GM21825 (cell line): ENCODE measurements at regions not wholly inside any gene's neighbourhood (a gene's known extent, or its start where the extent isn't known, plus 50 kb on each side); places are given as distances from the start of the nearest gene placed in this dataset.
A peak's percentile ranks its signal among the peaks of the same experiment; 100 is the strongest.
"Not testable (repeated sequence)": the region's sequence is repeated elsewhere in the genome, so short reads cannot be mapped to it uniquely, and the experiment has no call there.

Source experiments
- ATAC-seq: cut with Tn5 transposase; IDR thresholded peaks from one replicate; pipeline ENCODE4 v1.9.1; 2021; ENCODE audit warnings: mild to moderate bottlenecking, moderate library complexity; ENCODE audit not compliant: unreplicated experiment

DNA sequence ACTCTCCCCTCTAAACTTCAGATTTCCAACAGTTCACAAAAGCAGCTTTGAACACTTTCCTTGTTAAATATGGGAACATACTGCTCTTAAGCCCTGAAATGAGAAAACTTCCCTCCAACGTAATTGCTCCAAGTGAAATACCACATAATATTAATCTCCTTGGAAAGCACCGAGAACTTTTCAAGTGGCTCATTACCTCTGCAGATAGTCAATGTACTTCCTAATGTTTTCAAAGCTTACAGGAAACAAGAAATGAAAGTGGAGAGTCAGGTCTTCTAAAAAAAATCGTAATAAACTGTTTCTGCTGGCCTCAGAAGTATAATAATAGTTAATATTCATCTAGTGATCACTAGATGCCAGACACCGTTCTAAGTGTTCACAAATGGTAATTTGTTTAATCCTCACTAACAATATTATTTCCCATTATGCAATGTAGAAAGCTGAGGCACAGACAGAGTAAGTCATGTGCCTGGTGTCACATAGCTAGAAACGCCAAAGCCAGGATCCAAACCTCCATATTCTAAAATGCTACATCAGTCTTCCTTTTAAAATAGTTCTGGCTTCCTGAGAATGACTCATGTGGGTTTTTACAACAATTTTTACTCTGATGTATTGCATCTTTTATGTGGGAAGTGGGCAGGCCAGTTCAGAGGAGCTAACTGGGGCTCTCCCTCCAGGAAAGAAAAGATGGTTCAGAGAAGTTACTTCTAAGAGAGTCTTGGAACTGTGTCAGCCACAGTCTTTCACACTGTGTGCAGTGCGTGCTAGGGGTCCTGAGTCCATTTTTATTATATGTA, 177.2 kb downstream of the PLPPR4 start:
- no peak for ATAC-seq

GRCh38 chr1:99444211-99444927, 180.1 kb downstream of the PLPPR4 start:
- ATAC-seq = not testable (repeated sequence)

DNA sequence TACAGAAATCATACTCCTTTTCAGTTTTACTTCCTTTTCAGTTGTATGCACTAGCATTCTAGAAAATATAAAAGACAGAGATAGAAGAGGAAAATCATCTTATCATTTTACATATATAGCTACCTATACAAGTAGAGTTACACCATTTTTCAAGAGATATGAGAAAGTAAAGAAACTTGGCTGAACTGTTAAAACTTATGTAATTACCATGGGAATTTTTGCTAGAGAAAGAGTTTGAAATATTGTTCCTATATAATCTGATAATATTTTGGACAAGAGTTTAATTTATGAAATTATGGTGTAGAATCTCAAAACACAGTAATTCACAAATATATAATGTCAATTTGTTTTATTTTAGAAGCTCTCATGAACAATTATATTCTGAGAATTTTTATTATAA, 180.8 kb downstream of the PLPPR4 start:
- no peak for ATAC-seq

GRCh38 chr1:99445486-99445885, 181.2 kb downstream of the PLPPR4 start:
- ATAC-seq = no peak

DNA sequence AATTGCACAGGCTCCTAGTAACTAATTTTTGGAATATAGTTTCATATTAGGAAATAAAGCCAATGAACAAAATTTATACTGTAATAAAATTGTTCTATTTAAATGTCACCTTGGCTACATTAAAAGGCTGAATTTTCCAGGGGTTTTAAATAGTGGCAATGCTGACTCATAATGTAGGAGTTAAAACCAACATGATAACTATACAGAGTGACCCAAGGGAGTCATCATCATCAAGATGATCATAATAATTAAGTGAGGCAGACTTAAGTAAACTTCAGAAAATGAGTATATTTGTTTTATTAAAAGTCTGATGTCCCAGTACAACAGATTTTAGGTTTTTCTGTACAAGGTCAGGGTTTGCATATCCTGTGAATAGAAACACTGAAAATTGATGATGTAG, 183.4 kb downstream of the PLPPR4 start:
- no peak for ATAC-seq

GRCh38 chr1:99455760-99456159, 190.2 kb upstream of the PALMD start:
- ATAC-seq = no peak

- no peak for ATAC-seq
Observed at GRCh38 chr1:99456536-99456935, 189.4 kb upstream of the PALMD start.

DNA sequence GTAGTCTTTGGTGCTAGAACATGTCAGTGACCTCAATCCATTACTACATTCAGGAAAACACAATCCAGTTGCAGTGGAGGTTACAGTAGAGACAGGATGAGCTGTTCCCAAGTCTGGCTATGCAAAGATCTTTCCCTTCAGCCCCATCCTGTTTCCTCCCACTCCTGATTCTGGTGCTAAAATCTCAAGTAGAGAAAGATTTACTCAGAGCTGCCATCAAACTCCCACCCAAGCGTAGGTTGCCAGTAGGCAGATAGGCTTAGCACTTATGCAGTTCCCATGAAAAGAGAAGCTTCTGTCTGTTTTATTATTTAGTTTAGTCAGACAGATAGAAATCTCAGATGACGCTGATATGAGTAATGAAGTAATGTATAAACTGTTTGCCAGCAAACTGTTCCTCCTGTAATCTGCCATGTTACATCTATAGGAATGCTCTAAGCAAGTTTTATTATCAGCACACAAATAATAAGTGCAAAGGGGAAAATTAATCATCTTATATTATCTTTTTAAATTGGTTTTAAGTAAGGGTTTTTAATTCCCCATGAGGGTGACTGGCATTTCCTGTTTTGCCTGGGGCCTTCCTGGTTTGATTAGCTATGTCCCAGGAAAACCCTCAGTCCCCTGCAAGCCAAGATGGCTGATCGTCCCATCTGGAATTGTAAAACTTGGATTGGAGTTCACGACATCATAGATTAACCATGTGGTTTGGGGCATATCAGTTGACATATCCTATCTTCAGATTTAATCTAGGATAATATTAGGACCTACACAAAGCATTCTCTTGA, 188.3 kb upstream of the PALMD start:
- ATAC-seq = no peak

DNA sequence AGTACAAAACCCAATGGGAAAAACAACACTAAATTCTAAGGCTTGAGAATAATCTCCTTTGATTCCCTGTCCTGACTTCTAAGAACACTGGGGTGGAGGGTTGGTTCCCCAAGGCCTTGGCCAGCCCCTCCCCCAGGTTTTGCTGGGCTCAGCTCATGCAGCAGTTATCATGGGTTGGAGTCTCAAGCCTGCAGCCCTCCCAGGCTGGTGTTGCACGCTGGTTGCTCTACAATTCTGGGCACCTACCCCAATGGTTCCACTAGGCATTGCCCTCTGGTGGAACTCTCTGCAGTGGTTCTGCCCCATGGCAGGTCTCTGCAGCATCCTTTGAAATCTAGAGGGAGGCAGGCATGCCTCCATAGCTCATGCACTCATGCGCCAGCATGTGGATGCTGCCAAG, 184.4 kb upstream of the PALMD start:
- no peak for ATAC-seq

- no peak for ATAC-seq
Observed at GRCh38 chr1:99464738-99465137, 181.2 kb upstream of the PALMD start.

GRCh38 chr1:99465176-99465900, 180.6 kb upstream of the PALMD start:
- ATAC-seq = no peak

- ATAC-seq = no peak
Observed at GRCh38 chr1:99467645-99468044, 178.3 kb upstream of the PALMD start.

- no peak for ATAC-seq
Observed at GRCh38 chr1:99469550-99469971, 176.4 kb upstream of the PALMD start.

DNA sequence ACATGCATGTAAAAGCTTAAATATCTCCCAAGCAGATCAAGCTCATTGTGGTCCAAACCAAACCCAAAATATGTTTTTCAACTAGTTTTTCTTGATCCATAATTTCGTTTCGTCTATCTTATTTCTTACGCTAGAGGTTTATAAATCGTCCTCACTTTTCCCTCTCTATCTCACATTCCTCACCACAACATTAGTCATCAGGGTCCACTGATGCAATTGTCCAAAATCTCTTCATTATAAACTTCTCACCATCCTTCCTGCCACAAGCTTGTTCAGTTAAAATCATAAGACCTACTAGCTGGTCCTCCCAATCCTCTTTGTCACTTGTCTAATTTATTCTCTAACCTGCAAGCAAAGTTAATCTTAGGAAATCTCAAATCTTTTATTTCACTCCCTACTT, 173.0 kb upstream of the PALMD start:
- ATAC-seq = no peak

DNA sequence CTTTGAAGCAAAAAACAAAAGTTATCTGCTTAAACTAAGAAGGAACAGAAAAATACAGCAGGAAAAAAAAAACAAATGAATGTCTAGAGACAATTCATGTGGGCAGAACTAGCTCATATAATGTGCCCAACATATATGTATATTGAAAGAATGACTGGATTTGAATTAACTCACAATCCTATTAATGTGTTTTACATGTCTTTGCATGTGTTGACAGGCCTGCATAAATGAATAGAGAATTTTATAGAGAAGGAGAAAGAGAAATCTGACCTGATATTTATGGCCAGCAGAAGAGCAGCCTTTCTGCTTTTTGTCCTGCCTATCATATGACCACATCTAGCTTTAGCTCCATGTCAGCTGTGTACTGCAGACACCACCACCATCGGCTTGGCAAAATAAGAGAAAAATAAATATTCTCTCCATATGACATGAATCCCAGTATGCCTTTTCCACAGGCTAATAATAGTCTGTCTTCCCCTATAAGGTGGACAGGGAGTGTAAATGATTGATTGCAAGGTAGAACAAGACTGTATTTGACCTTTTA, 171.5 kb upstream of the PALMD start:
- no peak for ATAC-seq

GRCh38 chr1:99476058-99476457, 169.9 kb upstream of the PALMD start:
- ATAC-seq = no peak

DNA sequence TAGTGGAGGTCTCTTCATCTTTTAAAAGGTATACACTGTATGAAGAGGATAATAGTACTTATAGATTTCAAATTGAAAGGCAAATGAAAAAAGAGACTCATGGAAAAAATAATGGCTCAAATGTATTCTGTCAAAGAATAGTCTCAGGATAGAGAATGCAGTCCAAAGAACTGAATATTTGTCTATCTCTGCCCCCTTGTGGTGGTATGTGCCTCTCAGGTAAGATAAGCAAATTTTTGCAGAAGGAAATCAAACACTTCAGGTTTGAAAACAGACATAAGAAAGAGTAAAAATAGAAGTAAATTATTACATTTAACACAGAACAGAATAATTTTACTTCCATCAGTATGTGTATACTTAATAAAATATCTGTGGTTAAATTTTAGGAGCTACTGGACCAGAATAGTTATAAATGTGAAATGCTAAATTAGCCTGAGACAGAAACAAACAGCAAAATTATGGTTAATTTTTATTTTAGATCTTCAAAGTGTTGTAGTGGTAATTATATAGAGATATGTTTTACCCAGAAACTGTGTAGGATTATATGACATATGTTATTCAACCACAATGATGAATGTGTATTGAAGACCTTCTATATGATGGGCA, 164.4 kb upstream of the PALMD start:
- ATAC-seq = peak; percentile 60

DNA sequence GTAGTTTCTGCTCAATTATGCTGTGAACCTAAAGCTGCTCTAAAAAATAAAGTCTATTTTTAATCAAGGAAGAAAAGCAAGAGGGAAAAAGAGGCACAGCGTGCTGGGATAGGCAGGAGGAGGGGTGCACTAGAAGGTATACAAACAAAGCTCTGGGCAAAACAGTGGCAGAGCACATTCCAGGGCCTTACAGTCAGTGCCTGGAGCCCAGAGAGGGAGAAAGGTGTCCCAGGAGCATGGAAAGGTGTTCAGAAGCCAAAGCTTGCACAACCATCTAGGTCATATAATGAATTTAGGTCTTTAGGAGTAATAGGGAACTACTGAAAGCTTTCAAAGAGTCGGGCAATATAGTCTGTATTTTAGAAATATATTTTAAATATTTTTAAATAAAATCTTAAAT, 163.6 kb upstream of the PALMD start:
- ATAC-seq = no peak

DNA sequence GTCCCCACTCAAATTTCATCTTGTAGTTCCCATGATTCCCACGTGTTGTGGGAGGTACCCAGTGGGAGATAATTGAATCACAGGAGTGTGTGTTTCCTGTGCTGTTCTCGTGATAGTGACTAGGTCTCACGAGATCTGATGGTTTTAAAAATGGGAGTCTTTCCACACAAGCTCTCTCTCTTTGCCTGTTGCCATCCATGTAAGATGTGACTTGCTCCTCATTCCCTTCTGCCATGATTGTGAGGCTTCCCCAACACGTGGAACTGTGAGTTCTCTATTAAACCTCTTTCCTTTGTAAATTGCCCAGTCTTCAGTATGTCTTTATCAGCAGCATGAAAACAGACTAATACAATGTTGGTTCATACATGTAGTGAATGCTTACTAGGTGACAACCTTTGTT, 163.2 kb upstream of the PALMD start:
- no peak for ATAC-seq

DNA sequence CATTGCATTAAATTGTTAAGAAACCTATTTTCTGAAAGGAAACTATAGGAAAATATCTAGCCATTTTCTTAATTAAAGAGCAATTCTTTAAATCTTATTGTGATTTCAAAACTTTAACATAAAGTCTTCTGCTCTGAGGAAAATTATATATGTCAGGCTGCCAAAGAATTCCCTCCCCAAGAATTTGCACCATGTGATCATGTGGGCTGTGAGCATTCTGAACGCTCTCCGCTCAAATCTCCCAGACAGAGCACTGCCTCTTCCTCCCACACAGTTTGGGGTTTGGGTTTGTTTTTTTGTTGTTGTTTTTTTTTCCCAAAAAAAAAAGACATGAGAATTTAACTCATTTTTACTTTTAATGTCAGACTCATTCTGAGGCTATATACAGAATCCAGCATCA, 155.9 kb upstream of the PALMD start:
- ATAC-seq = no peak
